Loucy (cell line): ENCODE measurements at regions not wholly inside any gene's neighbourhood (a gene's known extent, or its start where the extent isn't known, plus 50 kb on each side); places are given as distances from the start of the nearest gene placed in this dataset.

Source experiments
- H2AFZ ChIP-seq: fragments of 200-600 bp; sonication (generic); 2 replicates; pipeline ENCODE4 v1.6.0; 2016; ENCODE audit warnings: antibody characterized with exemption, mild to moderate bottlenecking, low read length, moderate library complexity
- H3F3A ChIP-seq: fragments of 200-600 bp; 2 replicates; pipeline ENCODE4 v1.6.0; 2016; ENCODE audit warnings: antibody characterized with exemption, low read depth, mild to moderate bottlenecking
- H3K27me3 ChIP-seq: fragments of 200-600 bp; sonication (generic); 2 replicates; pipeline ENCODE4 v1.6.1; 2014; ENCODE audit warnings: low read length, mild to moderate bottlenecking; ENCODE audit not compliant: insufficient read depth, poor library complexity, severe bottlenecking
- H3K36me3 ChIP-seq: fragments of 200-600 bp; sonication (generic); 2 replicates; pipeline ENCODE4 v1.6.1; 2016; ENCODE audit warnings: low read length; ENCODE audit not compliant: insufficient read depth
- H3K4me1 ChIP-seq: fragments of 200-600 bp; sonication (generic); 2 replicates; pipeline ENCODE4 v1.5.1; 2014; ENCODE audit warnings: low read length, mild to moderate bottlenecking; ENCODE audit not compliant: insufficient read depth, poor library complexity, severe bottlenecking
- H3K4me2 ChIP-seq: fragments of 200-600 bp; sonication (generic); 2 replicates; pipeline ENCODE4 v1.6.0; 2014; ENCODE audit warnings: antibody characterized with exemption, low read length, low read depth, mild to moderate bottlenecking; ENCODE audit not compliant: poor library complexity, severe bottlenecking
- H3K4me3 ChIP-seq: fragments of 200-600 bp; sonication (generic); 2 replicates; pipeline ENCODE4 v1.5.1; 2014; ENCODE audit warnings: low read length, mild to moderate bottlenecking, mixed read lengths; ENCODE audit not compliant: poor library complexity, severe bottlenecking
- H3K79me2 ChIP-seq: fragments of 200-600 bp; sonication (generic); 2 replicates; pipeline ENCODE4 v1.6.1; 2014; ENCODE audit warnings: low read length; ENCODE audit not compliant: insufficient read depth
- H3K9ac ChIP-seq: fragments of 200-600 bp; sonication (generic); 2 replicates; pipeline ENCODE4 v1.6.0; 2014; ENCODE audit warnings: mild to moderate bottlenecking, low read depth, low read length, moderate library complexity; ENCODE audit not compliant: poor library complexity, severe bottlenecking
- H3K9me2 ChIP-seq: fragments of 200-600 bp; sonication (generic); replicated peaks from 2 replicates; pipeline ENCODE4 v1.6.1; 2016; ENCODE audit warnings: low read depth, low read length, mixed read lengths
- H3K9me3 ChIP-seq: fragments of 200-600 bp; sonication (generic); 2 replicates; pipeline ENCODE4 v1.6.1; 2014; ENCODE audit warnings: mild to moderate bottlenecking, antibody characterized with exemption, low read length, low read depth; ENCODE audit not compliant: insufficient read depth
- H4K20me1 ChIP-seq: fragments of 200-600 bp; sonication (generic); 2 replicates; pipeline ENCODE4 v1.6.0; 2014; ENCODE audit warnings: antibody characterized with exemption, low read length, mild to moderate bottlenecking; ENCODE audit not compliant: insufficient read depth, poor library complexity, severe bottlenecking
- EZH2phosphoT487 ChIP-seq: fragments of 200-600 bp; IDR thresholded peaks from 2 replicates; pipeline ENCODE4 v1.6.1; 2018; ENCODE audit warnings: antibody characterized with exemption, mild to moderate bottlenecking, moderate library complexity, borderline replicate concordance
- TF ChIP-seq, protein P1 (sequence below): fragments of 200-600 bp; sonication (generic); conservative IDR thresholded peaks from 2 replicates; pipeline ENCODE4 v1.5.1; 2014; ENCODE audit warnings: mild to moderate bottlenecking, antibody characterized with exemption, low read length

DNA sequence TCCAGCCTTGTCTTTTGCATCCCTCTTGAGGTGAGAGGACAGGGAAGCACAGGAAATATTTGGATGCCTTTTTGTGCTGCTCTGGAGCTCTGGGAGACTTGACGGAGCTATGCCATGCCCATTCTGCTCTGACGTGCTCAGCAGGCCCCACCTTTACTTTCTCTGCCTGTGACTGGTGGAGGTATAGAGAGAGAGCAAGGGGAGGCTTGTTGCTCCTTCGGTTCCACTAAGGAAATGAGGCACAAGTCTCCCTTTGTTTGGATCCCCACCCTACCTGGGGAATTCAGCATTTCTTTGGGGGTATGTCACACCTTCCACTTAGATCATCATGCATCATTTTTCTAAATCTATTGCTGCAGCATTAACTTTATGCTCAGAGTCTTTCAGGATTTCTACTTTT, 121.8 kb upstream of the CNTLN start:
- no peak overlapping the region for H3K4me3 ChIP-seq
- no peaks in the 10 kb centered on the region for H3K9me2 ChIP-seq
- H4K20me1 ChIP-seq = no peaks in the 10 kb centered on the region
- peaks cover 3% of the 10 kb centered on the region for H3K4me1 ChIP-seq
- H3K4me2 ChIP-seq = no peak overlapping the region
- no peaks in the 10 kb centered on the region for H3K79me2 ChIP-seq
- H3K9me3 ChIP-seq = no peaks in the 10 kb centered on the region
- H3K36me3 ChIP-seq = no peaks in the 10 kb centered on the region
- H2AFZ ChIP-seq = no peak overlapping the region
- no peaks in the 10 kb centered on the region for H3F3A ChIP-seq
- H3K9ac ChIP-seq = no peak overlapping the region
- TF ChIP-seq EZH2phosphoT487 = no peak
- TF ChIP-seq, protein P1, sequence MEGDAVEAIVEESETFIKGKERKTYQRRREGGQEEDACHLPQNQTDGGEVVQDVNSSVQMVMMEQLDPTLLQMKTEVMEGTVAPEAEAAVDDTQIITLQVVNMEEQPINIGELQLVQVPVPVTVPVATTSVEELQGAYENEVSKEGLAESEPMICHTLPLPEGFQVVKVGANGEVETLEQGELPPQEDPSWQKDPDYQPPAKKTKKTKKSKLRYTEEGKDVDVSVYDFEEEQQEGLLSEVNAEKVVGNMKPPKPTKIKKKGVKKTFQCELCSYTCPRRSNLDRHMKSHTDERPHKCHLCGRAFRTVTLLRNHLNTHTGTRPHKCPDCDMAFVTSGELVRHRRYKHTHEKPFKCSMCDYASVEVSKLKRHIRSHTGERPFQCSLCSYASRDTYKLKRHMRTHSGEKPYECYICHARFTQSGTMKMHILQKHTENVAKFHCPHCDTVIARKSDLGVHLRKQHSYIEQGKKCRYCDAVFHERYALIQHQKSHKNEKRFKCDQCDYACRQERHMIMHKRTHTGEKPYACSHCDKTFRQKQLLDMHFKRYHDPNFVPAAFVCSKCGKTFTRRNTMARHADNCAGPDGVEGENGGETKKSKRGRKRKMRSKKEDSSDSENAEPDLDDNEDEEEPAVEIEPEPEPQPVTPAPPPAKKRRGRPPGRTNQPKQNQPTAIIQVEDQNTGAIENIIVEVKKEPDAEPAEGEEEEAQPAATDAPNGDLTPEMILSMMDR = no peak
- H3K27me3 ChIP-seq = no peaks in the 10 kb centered on the region

DNA sequence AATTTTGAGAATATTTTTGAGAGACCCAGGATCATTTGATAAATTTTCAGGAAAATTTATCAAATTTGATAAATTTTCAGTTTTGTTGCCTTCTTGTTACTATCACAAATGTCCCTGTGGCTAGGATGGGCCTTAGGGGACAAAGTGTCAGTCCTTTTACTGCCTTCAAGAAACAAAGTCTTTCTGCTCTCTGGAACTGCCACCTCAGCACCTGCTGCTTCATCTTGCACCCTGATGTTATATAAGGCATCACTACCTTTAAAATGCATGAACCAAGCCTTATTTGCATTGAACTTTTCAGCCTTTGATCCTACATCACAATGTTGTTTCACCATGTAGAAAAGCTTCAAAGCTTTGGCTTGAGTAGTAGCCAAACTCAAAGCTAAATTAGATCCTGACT, 123.0 kb upstream of the CNTLN start:
- H3K9me3 ChIP-seq = no peaks in the 10 kb centered on the region
- H4K20me1 ChIP-seq = no peaks in the 10 kb centered on the region
- no peaks in the 10 kb centered on the region for H3K27me3 ChIP-seq
- no peak overlapping the region for H2AFZ ChIP-seq
- TF ChIP-seq, protein P1 = no peak
- TF ChIP-seq EZH2phosphoT487 = no peak
- no peaks in the 10 kb centered on the region for H3K4me1 ChIP-seq
- no peaks in the 10 kb centered on the region for H3K36me3 ChIP-seq
- H3K4me3 ChIP-seq = no peak overlapping the region
- no peaks in the 10 kb centered on the region for H3F3A ChIP-seq
- H3K79me2 ChIP-seq = no peaks in the 10 kb centered on the region
- no peaks in the 10 kb centered on the region for H3K9me2 ChIP-seq
- no peak overlapping the region for H3K4me2 ChIP-seq
- H3K9ac ChIP-seq = no peak overlapping the region

DNA sequence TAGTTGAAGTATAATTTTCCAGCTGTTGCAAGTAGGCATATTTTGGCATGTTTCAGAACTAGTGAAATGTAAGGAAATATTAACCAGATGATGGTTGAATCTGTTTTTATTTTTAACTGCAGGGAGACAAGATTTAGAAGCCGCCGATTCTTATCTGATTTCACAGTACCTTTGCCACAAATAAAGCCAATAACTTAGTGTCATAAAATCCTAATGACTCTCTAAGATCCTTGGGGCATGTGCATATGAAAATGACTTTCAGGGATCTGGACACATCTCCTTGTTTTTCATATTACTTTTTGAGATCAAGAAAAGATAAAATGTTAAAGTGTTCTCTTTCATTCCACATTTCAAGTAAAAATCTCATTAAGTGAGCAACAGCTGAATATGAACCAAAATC, 125.8 kb upstream of the CNTLN start:
- no peak overlapping the region for H3K4me2 ChIP-seq
- H4K20me1 ChIP-seq = no peaks in the 10 kb centered on the region
- H3K79me2 ChIP-seq = no peaks in the 10 kb centered on the region
- no peak overlapping the region for H2AFZ ChIP-seq
- TF ChIP-seq EZH2phosphoT487 = no peak
- TF ChIP-seq, protein P1 = no peak
- no peaks in the 10 kb centered on the region for H3F3A ChIP-seq
- H3K9me3 ChIP-seq = no peaks in the 10 kb centered on the region
- H3K4me1 ChIP-seq = peaks cover 17% of the 10 kb centered on the region
- H3K9me2 ChIP-seq = no peaks in the 10 kb centered on the region
- H3K27me3 ChIP-seq = no peaks in the 10 kb centered on the region
- no peaks in the 10 kb centered on the region for H3K36me3 ChIP-seq
- H3K9ac ChIP-seq = no peak overlapping the region
- H3K4me3 ChIP-seq = no peak overlapping the region
